ENCODE measurements at regions not wholly inside any gene's neighbourhood (a gene's known extent, or its start where the extent isn't known, plus 50 kb on each side); places are given as distances from the start of the nearest gene placed in this dataset.

DNA sequence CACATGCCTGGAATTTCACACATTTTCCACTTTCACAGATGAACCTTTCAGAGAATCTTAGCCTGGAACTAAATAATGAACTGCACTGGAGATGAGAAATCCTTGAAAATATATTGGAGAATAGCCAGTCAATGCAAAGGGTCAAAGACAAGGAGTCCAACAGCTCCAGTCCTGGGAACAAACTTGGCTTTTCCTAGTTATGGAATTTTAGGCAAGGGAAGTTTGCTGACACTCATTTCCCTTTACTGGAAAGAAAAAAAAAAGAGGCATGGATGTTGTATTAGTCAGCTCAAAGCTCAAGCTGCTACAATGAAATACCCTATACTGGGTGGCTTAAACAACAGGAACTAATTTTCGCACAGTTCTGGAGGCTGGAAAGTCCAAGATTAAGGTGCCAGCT lies 690.8 kb upstream of the ARPP21 start:
- H3K4me3 ChIP-seq (ENCODE audit: low read length) = no peak overlapping the region
- no peak for DNase-seq (ENCODE audit: low read depth)
- TF ChIP-seq, protein P1, sequence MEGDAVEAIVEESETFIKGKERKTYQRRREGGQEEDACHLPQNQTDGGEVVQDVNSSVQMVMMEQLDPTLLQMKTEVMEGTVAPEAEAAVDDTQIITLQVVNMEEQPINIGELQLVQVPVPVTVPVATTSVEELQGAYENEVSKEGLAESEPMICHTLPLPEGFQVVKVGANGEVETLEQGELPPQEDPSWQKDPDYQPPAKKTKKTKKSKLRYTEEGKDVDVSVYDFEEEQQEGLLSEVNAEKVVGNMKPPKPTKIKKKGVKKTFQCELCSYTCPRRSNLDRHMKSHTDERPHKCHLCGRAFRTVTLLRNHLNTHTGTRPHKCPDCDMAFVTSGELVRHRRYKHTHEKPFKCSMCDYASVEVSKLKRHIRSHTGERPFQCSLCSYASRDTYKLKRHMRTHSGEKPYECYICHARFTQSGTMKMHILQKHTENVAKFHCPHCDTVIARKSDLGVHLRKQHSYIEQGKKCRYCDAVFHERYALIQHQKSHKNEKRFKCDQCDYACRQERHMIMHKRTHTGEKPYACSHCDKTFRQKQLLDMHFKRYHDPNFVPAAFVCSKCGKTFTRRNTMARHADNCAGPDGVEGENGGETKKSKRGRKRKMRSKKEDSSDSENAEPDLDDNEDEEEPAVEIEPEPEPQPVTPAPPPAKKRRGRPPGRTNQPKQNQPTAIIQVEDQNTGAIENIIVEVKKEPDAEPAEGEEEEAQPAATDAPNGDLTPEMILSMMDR (IDR thresholded peaks at IDR 0.05; ENCODE audit: insufficient read depth, low read depth, low read length, missing control alignments) = no peak

DNA sequence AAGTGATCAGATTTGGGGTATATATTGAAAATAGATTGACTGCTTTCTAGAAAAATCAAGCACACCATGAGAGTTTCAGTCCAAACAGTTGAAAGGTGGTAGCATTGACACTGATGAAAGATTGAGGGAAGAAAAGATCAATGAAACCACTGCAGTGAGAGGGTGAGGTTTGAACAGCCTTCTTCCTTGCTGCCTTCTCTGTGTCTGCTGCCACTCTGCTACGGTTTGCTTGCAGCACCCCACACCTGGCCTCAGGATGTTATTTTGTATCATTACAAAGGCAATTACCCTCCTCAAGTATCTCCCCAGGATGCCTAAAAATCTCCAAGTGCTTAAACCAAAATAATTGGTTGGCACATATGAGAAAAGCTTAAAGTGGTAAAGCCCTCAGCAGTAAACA lies 683.6 kb upstream of the ARPP21 start:
- TF ChIP-seq, protein P1 (IDR thresholded peaks at IDR 0.05; ENCODE audit: insufficient read depth, low read depth, low read length, missing control alignments) = no peak
- no peak for DNase-seq (ENCODE audit: low read depth)

DNA sequence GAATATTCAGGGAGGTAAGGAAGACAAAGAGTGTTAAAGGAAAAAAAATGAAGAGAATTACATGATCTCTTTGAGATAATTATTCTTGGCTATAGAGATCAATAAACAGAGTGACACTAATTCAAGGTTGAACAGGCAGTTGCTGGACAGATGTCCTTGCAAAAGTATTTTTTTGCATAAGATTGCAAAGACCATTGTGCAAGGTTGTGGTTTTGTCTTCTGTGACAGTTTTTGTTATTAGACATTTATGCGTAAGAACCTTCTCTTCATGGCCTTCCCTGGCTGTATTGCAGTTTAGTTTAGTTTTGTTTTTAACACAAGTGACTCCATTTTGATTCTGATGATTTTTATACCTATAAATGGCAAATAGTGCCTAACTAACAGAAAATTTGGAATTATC lies 682.8 kb upstream of the ARPP21 start:
- TF ChIP-seq, protein P1 (IDR thresholded peaks at IDR 0.05; ENCODE audit: insufficient read depth, low read depth, low read length, missing control alignments) = no peak
- DNase-seq (ENCODE audit: low read depth) = no peak
- H3K4me3 ChIP-seq (ENCODE audit: low read length) = no peak overlapping the region

More for the DNA sequence above, 683.6 kb upstream of the ARPP21 start:
- no peak overlapping the region for H3K4me3 ChIP-seq (ENCODE audit: low read length)

DNA sequence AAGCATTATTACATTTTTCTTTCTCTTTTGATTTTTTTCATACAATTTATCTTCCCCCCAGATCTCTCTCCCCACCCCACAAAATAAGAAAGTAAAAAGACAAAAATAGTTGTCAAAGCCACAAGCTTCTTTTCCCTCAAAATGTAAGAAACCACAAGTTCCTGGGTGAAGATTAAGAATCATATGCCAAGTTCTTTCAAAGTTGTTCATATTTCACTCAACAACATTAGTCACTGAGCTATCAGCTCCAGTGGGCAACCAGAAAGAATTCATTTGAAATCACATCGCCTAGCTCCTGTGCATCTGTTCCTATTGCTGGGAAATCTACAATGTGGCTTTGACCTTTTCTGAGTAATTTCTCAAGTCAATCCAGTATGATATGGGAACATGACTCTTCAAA lies 681.6 kb upstream of the ARPP21 start:
- DNase-seq (ENCODE audit: low read depth) = no peak
- H3K4me3 ChIP-seq (ENCODE audit: low read length) = no peak overlapping the region
- TF ChIP-seq, protein P1 (IDR thresholded peaks at IDR 0.05; ENCODE audit: insufficient read depth, low read depth, low read length, missing control alignments) = no peak

DNA sequence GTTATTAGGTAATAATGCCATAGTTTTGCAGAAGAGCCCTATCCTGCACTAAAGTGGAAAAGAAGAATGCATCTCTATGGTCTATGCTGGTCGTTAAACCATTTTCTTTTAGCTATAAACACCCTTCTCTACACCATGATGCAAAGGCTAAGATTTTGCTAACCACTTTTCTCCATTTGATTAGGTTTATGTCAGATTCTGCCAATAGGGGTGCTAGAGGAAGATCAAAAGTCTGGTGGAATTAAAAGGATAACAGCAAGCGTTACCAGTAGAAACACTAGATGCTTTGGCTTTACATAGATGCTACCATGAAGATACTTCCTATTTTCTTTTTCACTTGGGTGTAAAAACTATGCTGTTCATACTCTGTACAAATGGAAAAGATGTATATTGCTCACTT lies 669.8 kb upstream of the ARPP21 start:
- no peak for DNase-seq (ENCODE audit: low read depth)
- H3K4me3 ChIP-seq (ENCODE audit: low read length) = no peak overlapping the region
- TF ChIP-seq, protein P1 (IDR thresholded peaks at IDR 0.05; ENCODE audit: insufficient read depth, low read depth, low read length, missing control alignments) = no peak

DNA sequence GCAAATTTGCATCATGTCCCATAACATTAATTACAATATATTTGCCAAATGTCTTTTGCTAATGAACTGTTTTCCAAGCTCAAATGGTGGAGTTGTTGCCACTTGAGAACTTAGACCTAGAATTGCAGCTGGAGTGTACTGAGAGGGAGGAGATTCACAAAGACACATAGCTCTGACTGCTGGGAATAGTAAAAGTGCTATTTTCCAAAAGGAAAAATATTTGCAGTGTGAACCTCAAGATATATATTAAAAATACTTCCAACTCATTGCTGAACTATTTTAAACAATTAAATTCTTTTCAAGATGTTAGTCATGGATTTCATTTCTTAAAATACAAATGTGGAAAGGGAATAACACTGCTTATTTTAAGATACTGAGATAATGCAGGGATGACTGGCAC lies 666.8 kb upstream of the ARPP21 start:
- H3K4me3 ChIP-seq (ENCODE audit: low read length) = no peak overlapping the region
- TF ChIP-seq, protein P1 (IDR thresholded peaks at IDR 0.05; ENCODE audit: insufficient read depth, low read depth, low read length, missing control alignments) = no peak
- DNase-seq (ENCODE audit: low read depth) = no peak

DNA sequence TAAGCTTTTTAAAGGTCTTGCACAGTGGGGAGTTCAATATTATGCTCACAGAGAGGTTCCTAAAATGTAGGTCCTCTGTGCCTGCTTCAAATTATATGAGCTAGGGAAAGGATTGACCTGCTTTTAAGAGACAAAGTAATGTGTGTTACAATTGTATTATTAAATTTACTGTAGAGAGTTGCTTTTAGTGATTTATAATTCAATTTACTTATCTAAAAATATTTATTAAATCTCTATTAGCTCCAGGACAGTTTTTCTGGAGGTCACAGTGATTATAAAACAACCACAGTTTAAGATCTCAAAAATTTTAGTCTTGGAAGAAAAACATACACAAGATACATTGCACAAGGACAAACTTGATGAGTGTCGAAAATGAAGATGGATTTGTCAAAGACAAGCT lies 665.7 kb upstream of the ARPP21 start:
- H3K4me3 ChIP-seq (ENCODE audit: low read length) = no peak overlapping the region
- DNase-seq (ENCODE audit: low read depth) = no peak
- TF ChIP-seq, protein P1 (IDR thresholded peaks at IDR 0.05; ENCODE audit: insufficient read depth, low read depth, low read length, missing control alignments) = no peak
